Peyer's patch (tissue), 4 donors: ENCODE measurements at regions not wholly inside any gene's neighbourhood (a gene's known extent, or its start where the extent isn't known, plus 50 kb on each side); places are given as distances from the start of the nearest gene placed in this dataset.

ENCODE experiments used
- DNase-seq, 3 donors: peaks; one replicate each; pipeline ENCODE4 v3.0.0-alpha.2; 2017 to 2019
- H3K27ac ChIP-seq, 4 donors: fragments of 200-600 bp; sonication (generic); one replicate each; pipeline ENCODE4 v1.5.1; 2016 to 2019
- H3K27me3 ChIP-seq, 2 donors: fragments of 200-600 bp; sonication (generic); one replicate each; pipeline ENCODE4 v1.5.1; 2019
- H3K36me3 ChIP-seq, 3 donors: fragments of 200-600 bp; sonication (generic); one replicate each; pipeline ENCODE4 v1.5.1; 2016 to 2019
- H3K4me1 ChIP-seq, 4 donors: fragments of 200-600 bp; sonication (generic); one replicate each; pipeline ENCODE4 v1.5.1; 2016 to 2019
- H3K4me3 ChIP-seq, 4 donors: fragments of 200-600 bp; sonication (generic); 1 replicate in 3 of 4; 2 replicates in 1 of 4; pipeline ENCODE4 v1.5.1; 2016 to 2019; ENCODE audit warnings: mild to moderate bottlenecking in 1 of 4
- H3K9me3 ChIP-seq, 4 donors: fragments of 200-600 bp; sonication (generic); one replicate each; pipeline ENCODE4 v1.5.1; 2016 to 2019; ENCODE audit warnings: mild to moderate bottlenecking in 1 of 4
- POLR2A ChIP-seq, 2 donors: fragments of 450-650 bp; IDR thresholded peaks; one replicate each; pipeline ENCODE4 v1.5.1; 2017; ENCODE audit warnings: antibody characterized with exemption in 2 of 2, mild to moderate bottlenecking in 2 of 2, moderate library complexity in 2 of 2
- TF ChIP-seq, protein P1 (sequence below), 6 experiments: fragments of 450-650 bp in 4 of 6; fragments of 200-600 bp in 2 of 6; sonication (generic) in 1 of 6; IDR thresholded peaks; one replicate each; pipeline ENCODE4 v1.5.1; 2017 to 2019; ENCODE audit warnings: antibody characterized with exemption in 6 of 6, mild to moderate bottlenecking in 3 of 6, moderate library complexity in 1 of 6

- Histone ChIP-seq H3K9me3 (no peaks in the 10 kb centered on the region), H3K36me3 (no peaks in the 10 kb centered on the region), H3K27me3 (no peaks in the 10 kb centered on the region), H3K4me1 (no peaks in the 10 kb centered on the region), H3K27ac (no peak overlapping the region), H3K4me3 (no peak overlapping the region)
- DNase-seq: no peak
- no peak for TF ChIP-seq POLR2A (IDR thresholded peaks at IDR 0.05)
- TF ChIP-seq, protein P1, sequence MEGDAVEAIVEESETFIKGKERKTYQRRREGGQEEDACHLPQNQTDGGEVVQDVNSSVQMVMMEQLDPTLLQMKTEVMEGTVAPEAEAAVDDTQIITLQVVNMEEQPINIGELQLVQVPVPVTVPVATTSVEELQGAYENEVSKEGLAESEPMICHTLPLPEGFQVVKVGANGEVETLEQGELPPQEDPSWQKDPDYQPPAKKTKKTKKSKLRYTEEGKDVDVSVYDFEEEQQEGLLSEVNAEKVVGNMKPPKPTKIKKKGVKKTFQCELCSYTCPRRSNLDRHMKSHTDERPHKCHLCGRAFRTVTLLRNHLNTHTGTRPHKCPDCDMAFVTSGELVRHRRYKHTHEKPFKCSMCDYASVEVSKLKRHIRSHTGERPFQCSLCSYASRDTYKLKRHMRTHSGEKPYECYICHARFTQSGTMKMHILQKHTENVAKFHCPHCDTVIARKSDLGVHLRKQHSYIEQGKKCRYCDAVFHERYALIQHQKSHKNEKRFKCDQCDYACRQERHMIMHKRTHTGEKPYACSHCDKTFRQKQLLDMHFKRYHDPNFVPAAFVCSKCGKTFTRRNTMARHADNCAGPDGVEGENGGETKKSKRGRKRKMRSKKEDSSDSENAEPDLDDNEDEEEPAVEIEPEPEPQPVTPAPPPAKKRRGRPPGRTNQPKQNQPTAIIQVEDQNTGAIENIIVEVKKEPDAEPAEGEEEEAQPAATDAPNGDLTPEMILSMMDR (IDR thresholded peaks at IDR 0.05): no peak
These were observed 179.1 kb upstream of the FBXL7 start for GRCh38 chr5:15320871-15321270.

DNA sequence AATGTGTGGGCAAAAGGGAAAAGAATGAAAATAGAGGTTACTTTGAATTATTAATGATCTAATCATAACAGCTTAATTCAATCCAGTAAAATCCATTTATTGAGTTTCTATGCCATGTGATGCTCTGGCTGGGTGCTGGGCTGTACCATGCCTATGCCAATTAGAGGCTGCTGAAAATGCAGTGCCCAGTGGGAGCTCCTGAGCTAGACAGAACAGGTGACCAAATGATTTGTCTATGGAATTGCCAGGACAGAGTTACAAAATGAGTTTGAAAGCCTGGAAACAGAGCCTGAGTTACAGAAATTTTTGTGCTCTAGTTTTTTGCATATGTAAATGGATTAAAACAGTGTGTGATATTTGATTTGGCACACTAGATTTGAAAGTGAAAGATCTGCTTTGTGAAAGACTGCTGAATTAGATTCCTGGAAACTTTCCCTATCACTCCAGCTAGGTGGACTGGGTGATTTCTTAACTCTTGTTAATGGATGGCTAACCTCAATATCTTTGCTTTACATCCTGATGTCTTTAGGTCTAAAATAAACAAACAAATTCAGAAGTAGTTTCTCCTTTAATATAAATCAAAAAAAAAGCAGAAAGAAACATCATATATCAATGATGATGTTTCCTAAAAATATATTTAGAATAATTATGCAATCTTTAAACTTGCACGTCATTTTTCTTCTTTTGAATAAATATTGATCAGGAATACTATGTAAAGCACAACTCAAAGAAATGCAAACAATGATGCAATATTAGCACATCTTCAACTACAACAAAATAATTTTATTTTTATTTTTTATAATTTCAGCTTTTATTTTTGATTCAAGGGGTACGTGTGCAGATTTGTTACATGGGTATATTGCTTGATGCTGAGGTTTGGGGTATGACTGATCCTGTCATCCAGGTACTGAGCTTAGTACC lies 194.8 kb upstream of the FBXL7 start:
- Histone ChIP-seq H3K9me3 (no peaks in the 10 kb centered on the region), H3K36me3 (no peaks in the 10 kb centered on the region), H3K27me3 (no peaks in the 10 kb centered on the region), H3K4me1 (no peaks in the 10 kb centered on the region), H3K27ac (no peak overlapping the region), H3K4me3 (no peak overlapping the region)
- DNase-seq: no peak
- TF ChIP-seq POLR2A (IDR thresholded peaks at IDR 0.05): no peak
- TF ChIP-seq, protein P1 (IDR thresholded peaks at IDR 0.05): no peak

GRCh38 chr5:15304066-15304731 lies 195.8 kb upstream of the FBXL7 start:
- H3K4me3 ChIP-seq: no peak overlapping the region
- no peaks in the 10 kb centered on the region for H3K36me3 ChIP-seq
- H3K27ac ChIP-seq: no peak overlapping the region
- no peaks in the 10 kb centered on the region for H3K27me3 ChIP-seq
- TF ChIP-seq, protein P1 (IDR thresholded peaks at IDR 0.05): no peak
- TF ChIP-seq POLR2A (IDR thresholded peaks at IDR 0.05): no peak
- no peak for DNase-seq
- H3K9me3 ChIP-seq: no peaks in the 10 kb centered on the region
- H3K4me1 ChIP-seq: no peaks in the 10 kb centered on the region

GRCh38 chr5:15300141-15300540 lies 199.8 kb upstream of the FBXL7 start:
- Histone ChIP-seq H3K9me3 (no peaks in the 10 kb centered on the region), H3K4me3 (no peak overlapping the region), H3K4me1 (no peaks in the 10 kb centered on the region), H3K27me3 (no peaks in the 10 kb centered on the region), H3K27ac (no peak overlapping the region), H3K36me3 (no peaks in the 10 kb centered on the region)
- no peak for DNase-seq
- no peak for TF ChIP-seq POLR2A (IDR thresholded peaks at IDR 0.05)
- TF ChIP-seq, protein P1 (IDR thresholded peaks at IDR 0.05): no peak

GRCh38 chr5:15290953-15291352 lies 209.0 kb upstream of the FBXL7 start:
- no peaks in the 10 kb centered on the region for H3K4me1 ChIP-seq
- H3K27me3 ChIP-seq: no peaks in the 10 kb centered on the region
- no peak for DNase-seq
- H3K36me3 ChIP-seq: no peaks in the 10 kb centered on the region
- TF ChIP-seq, protein P1 (IDR thresholded peaks at IDR 0.05): no peak
- TF ChIP-seq POLR2A (IDR thresholded peaks at IDR 0.05): no peak
- H3K27ac ChIP-seq: no peak overlapping the region
- H3K9me3 ChIP-seq: no peaks in the 10 kb centered on the region
- no peak overlapping the region for H3K4me3 ChIP-seq
